Prostate gland (tissue), 2 donors: ENCODE measurements at regions not wholly inside any gene's neighbourhood (a gene's known extent, or its start where the extent isn't known, plus 50 kb on each side); places are given as distances from the start of the nearest gene placed in this dataset.
"Not testable (repeated sequence)": the region's sequence is repeated elsewhere in the genome, so short reads cannot be mapped to it uniquely, and the experiment has no call there.

Experiments used
- DNase-seq: peaks from one replicate; pipeline ENCODE4 v3.0.0-alpha.2; 2019; ENCODE audit warnings: low spot score
- H3K27ac ChIP-seq, 2 donors: fragments of 200-600 bp; sonication (generic); 2 replicates each; pipeline ENCODE4 v1.5.1; 2017 to 2019
- H3K27me3 ChIP-seq: fragments of 200-600 bp; sonication (generic); replicated peaks from 2 replicates; pipeline ENCODE4 v1.5.1; 2019; ENCODE audit not compliant: insufficient read depth
- H3K36me3 ChIP-seq, 2 donors: fragments of 200-600 bp; sonication (generic); 1 replicate in 1 of 2; 2 replicates in 1 of 2; pipeline versions ENCODE4 v1.5.1 to v1.8.1; 2017 to 2019
- H3K4me1 ChIP-seq: fragments of 200-600 bp; sonication (generic); replicated peaks from 2 replicates; pipeline ENCODE4 v1.5.1; 2019
- H3K4me3 ChIP-seq, 2 donors: fragments of 200-600 bp; sonication (generic); 2 replicates each; pipeline ENCODE4 v1.5.1; 2017 to 2019
- H3K9me3 ChIP-seq: fragments of 200-600 bp; sonication (generic); 2 replicates; pipeline ENCODE4 v1.5.1; 2017
- POLR2A ChIP-seq: fragments of 450-650 bp; IDR thresholded peaks from one replicate; pipeline ENCODE4 v1.6.1; 2016; ENCODE audit warnings: antibody characterized with exemption, mild to moderate bottlenecking
- POLR2AphosphoS5 ChIP-seq: sonication (generic); formaldehyde crosslinking; IDR thresholded peaks from one replicate; pipeline ENCODE4 v1.6.1; 2017; ENCODE audit warnings: antibody characterized with exemption
- WGBS: methylation state at CpG from one replicate; pipeline ENCODE4 v1.1.5; 2018; 5-methylcytosine and 5-hydroxymethylcytosine counted together
- intact Hi-C: fragments of 100-400 bp; cut with DNase I; formaldehyde crosslinking; loops from one replicate; pipeline ENCODE4 v1.14.2; 2022
- TF ChIP-seq, protein P1 (sequence below), 4 experiments: fragments of 200-600 bp in 2 of 4; fragments of 450-650 bp in 2 of 4; sonication (generic) in 2 of 4; IDR thresholded peaks; 1 replicate in 3 of 4; 2 replicates in 1 of 4; pipeline ENCODE4 v1.5.1; 2016 to 2019; ENCODE audit warnings: antibody characterized with exemption in 4 of 4, mild to moderate bottlenecking in 2 of 4, moderate library complexity in 2 of 4

DNA sequence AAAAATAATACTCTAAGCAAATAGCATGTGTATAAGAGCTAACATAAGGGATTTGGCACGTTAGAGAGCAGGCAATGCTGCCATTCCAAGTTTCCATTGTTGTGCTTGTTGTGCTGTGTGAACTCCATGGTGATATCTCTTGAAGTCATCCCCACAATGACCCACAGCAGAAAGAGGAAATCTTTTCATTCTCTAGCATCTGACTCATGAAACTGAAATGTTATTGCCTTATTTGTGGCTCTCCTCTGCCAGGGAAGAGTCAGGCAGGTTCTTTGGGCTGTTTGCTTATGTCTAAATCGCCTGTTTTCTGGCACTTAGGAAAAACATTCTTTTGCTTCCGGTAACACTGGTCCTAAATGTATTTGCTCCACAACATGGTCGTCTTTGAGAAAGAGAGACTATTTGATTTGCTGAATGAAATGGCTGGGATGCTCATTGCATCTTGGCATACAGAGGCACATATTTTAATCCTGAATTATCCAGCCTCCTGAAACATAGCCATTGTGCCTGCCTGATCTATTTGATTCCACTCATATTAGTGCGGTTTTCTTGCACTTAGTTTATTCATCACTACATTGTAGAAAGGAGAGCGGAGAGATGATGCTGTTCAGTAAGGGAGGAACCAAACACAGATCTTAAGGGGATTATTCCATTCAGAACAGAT lies 188.8 kb downstream of the CSNK1G3 start:
- intact Hi-C loops = no loop called here
- H3K9me3 ChIP-seq = no peaks in the 10 kb centered on the region
- H3K27ac ChIP-seq = no peak overlapping the region
- H3K36me3 ChIP-seq = no peaks in the 10 kb centered on the region
- H3K27me3 ChIP-seq = no peaks in the 10 kb centered on the region
- TF ChIP-seq, protein P1, sequence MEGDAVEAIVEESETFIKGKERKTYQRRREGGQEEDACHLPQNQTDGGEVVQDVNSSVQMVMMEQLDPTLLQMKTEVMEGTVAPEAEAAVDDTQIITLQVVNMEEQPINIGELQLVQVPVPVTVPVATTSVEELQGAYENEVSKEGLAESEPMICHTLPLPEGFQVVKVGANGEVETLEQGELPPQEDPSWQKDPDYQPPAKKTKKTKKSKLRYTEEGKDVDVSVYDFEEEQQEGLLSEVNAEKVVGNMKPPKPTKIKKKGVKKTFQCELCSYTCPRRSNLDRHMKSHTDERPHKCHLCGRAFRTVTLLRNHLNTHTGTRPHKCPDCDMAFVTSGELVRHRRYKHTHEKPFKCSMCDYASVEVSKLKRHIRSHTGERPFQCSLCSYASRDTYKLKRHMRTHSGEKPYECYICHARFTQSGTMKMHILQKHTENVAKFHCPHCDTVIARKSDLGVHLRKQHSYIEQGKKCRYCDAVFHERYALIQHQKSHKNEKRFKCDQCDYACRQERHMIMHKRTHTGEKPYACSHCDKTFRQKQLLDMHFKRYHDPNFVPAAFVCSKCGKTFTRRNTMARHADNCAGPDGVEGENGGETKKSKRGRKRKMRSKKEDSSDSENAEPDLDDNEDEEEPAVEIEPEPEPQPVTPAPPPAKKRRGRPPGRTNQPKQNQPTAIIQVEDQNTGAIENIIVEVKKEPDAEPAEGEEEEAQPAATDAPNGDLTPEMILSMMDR (IDR thresholded peaks at IDR 0.05) = no peak
- TF ChIP-seq POLR2AphosphoS5 (peak; percentile 43), POLR2A (no peak)
- WGBS = 41% methylated on average over 6 of the region's 6 CpGs
- DNase-seq = peak; percentile 6
- H3K4me3 ChIP-seq = no peak overlapping the region
- no peaks in the 10 kb centered on the region for H3K4me1 ChIP-seq

DNA sequence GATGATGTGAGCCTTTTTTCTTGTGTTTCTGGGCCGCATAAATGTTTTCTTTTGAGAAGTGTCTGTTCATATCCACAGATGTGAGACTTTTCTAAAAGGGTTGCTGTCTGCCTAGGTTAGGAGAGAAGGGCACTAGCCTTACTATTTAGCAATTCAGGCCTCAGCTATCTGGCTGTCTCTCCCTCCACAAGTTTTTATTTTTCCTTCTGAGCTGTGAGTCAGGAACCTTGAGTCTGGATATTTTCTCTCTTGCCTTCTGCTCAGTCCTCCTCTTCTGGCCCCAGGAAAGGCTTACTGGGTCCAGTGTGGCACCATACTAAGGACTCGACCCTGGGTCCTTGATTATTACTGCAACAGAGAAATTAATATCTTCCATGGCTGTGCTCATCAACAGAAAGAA lies 187.6 kb downstream of the CSNK1G3 start:
- TF ChIP-seq, protein P1 (IDR thresholded peaks at IDR 0.05) = no peak
- TF ChIP-seq POLR2AphosphoS5 (no peak), POLR2A (no peak)
- DNase-seq = no peak
- Histone ChIP-seq H3K27me3 (no peaks in the 10 kb centered on the region), H3K27ac (no peak overlapping the region), H3K36me3 (no peaks in the 10 kb centered on the region), H3K4me3 (no peak overlapping the region), H3K4me1 (no peaks in the 10 kb centered on the region), H3K9me3 (no peaks in the 10 kb centered on the region)
- intact Hi-C loops = no loop called here
- WGBS = 96% methylated on average over 2 of the region's 2 CpGs

DNA sequence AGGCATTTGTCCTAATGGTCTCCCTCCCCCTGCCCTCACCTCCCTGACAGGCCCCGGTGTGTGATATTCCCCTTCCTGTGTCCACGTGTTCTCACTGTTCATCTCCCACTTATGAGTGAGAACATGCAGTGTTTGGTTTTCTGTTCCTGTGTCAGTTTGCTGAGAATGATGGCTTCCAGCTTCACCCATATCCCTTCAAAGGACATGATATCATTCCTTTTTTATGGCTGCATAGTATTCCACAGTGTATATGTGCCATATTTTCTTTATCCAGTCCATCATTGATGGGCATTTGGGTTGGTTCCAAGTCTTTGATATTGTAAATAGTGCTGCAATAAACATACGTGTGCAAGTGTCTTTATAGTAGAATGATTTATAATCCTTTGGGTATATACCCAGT lies 187.0 kb downstream of the CSNK1G3 start:
- H3K27ac ChIP-seq, H3K4me3 ChIP-seq, H3K27me3 ChIP-seq, intact Hi-C loops, H3K9me3 ChIP-seq, DNase-seq, H3K4me1 ChIP-seq, H3K36me3 ChIP-seq: not testable (repeated sequence)
- 88% methylated on average over 3 of the region's 3 CpGs for WGBS

DNA sequence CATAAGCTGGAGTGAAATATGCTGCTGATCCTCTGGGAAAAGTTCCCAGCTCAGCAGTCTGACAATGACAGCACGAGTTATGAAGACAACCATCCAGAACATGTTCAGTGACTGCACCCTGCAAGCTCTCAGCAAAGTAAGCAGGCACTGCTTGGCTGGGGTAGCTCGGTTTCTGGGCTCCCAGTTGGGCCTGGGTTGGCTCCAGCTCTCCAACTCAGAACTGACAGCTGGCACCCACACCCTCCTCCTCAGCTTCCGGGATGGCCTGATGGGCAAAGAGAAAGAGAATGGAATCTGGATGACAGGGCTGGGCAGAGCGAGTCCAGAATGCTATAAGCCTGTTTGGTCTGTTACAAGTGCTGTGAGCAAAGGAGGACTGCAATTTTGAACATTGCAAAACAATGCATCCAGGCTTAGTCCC lies 185.0 kb downstream of the CSNK1G3 start:
- Histone ChIP-seq H3K36me3 (no peaks in the 10 kb centered on the region), H3K4me1 (no peaks in the 10 kb centered on the region), H3K4me3 (no peak overlapping the region), H3K27me3 (no peaks in the 10 kb centered on the region), H3K9me3 (no peaks in the 10 kb centered on the region), H3K27ac (no peak overlapping the region)
- DNase-seq = peak; percentile 73
- 24% methylated on average over 4 of the region's 4 CpGs for WGBS
- TF ChIP-seq POLR2AphosphoS5 = peak; percentile 50
- TF ChIP-seq, protein P1 (IDR thresholded peaks at IDR 0.05) = no peak
- intact Hi-C loops = no loop called here

DNA sequence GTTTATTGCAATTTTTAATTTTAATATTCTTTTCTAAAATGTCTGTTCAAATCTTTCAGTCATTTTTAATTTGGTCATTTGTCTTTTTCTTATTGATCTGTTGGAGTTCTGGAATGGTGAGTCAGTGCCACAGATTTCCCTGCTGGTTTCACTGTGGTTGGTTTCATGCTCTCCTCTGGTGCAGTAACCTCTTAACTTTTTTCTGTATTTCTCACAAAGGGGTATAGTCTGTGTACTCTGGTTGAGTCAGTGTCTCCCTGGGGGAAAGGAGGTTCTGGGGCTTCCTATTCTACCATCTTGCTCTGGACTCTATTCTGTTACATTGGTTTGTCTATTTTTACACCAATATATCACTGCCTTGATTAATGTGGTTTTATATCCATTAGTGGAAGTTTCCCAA lies 178.8 kb downstream of the CSNK1G3 start:
- TF ChIP-seq, protein P1 (IDR thresholded peaks at IDR 0.05) = no peak
- TF ChIP-seq POLR2AphosphoS5 = no peak
- no peak for TF ChIP-seq POLR2A
- intact Hi-C loops = no loop called here
- H3K27me3 ChIP-seq = no peaks in the 10 kb centered on the region
- H3K4me3 ChIP-seq = no peak overlapping the region
- H3K36me3 ChIP-seq = no peaks in the 10 kb centered on the region
- no peak for DNase-seq
- no peaks in the 10 kb centered on the region for H3K9me3 ChIP-seq
- H3K27ac ChIP-seq = no peak overlapping the region
- H3K4me1 ChIP-seq = no peaks in the 10 kb centered on the region
